ENCODE measurements at regions not wholly inside any gene's neighbourhood (a gene's known extent, or its start where the extent isn't known, plus 50 kb on each side); places are given as distances from the start of the nearest gene placed in this dataset.

GRCh38 chr13:111403266-111403665, 82.8 kb downstream of the TEX29 start:
- no peaks in the 10 kb centered on the region for H4K20me1 ChIP-seq (ENCODE audit: insufficient read depth, low read length)
- no peak overlapping the region for H3K4me3 ChIP-seq (ENCODE audit: insufficient read depth, low read depth, low read length)
- H3K27me3 ChIP-seq (ENCODE audit: insufficient read depth, low read length), result peaks cover 2% of the 10 kb centered on the region
- no peak overlapping the region for H3K9ac ChIP-seq (ENCODE audit: low read length)
- H2AFZ ChIP-seq (ENCODE audit: low read depth, low read length), result no peak overlapping the region
- no peak for FAIRE-seq
- no peak overlapping the region for H3K27ac ChIP-seq (ENCODE audit: low read depth, low read length)
- no peaks in the 10 kb centered on the region for H3K4me1 Mint-ChIP-seq (ENCODE audit: low read depth, unreplicated experiment)
- no peaks in the 10 kb centered on the region for H3K9me3 ChIP-seq (ENCODE audit: insufficient read depth, low read depth, low read length)
- no peaks in the 10 kb centered on the region for H3K79me2 ChIP-seq (ENCODE audit: insufficient read depth, low read length)
- no peaks in the 10 kb centered on the region for H3K36me3 Mint-ChIP-seq (ENCODE audit: low read depth, unreplicated experiment)
- H3K4me2 ChIP-seq (ENCODE audit: low read length), result no peak overlapping the region
- no peak for TF ChIP-seq EZH2 (IDR thresholded peaks at IDR 0.05; ENCODE audit: insufficient read depth, low read length)
- no peak for TF ChIP-seq CTCF (IDR thresholded peaks at IDR 0.05; ENCODE audit: insufficient read depth, low read depth, low read length)
- H3K27me3 Mint-ChIP-seq (ENCODE audit: low read depth, unreplicated experiment), result peaks cover 56% of the 10 kb centered on the region
- H3K4me3 Mint-ChIP-seq (ENCODE audit: unreplicated experiment), result no peak overlapping the region
- H3K9me3 Mint-ChIP-seq (ENCODE audit: unreplicated experiment), result peaks cover 1% of the 10 kb centered on the region
- no peak overlapping the region for H3K27ac Mint-ChIP-seq (ENCODE audit: unreplicated experiment)
- no peaks in the 10 kb centered on the region for H3K36me3 ChIP-seq (ENCODE audit: insufficient read depth, low read length)
- DNase-seq (ENCODE audit: low read depth), result no peak
- no peaks in the 10 kb centered on the region for H3K4me1 ChIP-seq (ENCODE audit: insufficient read depth, low read length)

GRCh38 chr13:111404746-111405145, 84.3 kb downstream of the TEX29 start:
- peaks cover 7% of the 10 kb centered on the region for H3K27me3 ChIP-seq (ENCODE audit: insufficient read depth, low read length)
- TF ChIP-seq CTCF (IDR thresholded peaks at IDR 0.05; ENCODE audit: insufficient read depth, low read depth, low read length) (no peak), EZH2 (IDR thresholded peaks at IDR 0.05; ENCODE audit: insufficient read depth, low read length) (no peak)
- no peak overlapping the region for H2AFZ ChIP-seq (ENCODE audit: low read depth, low read length)
- no peaks in the 10 kb centered on the region for H3K9me3 ChIP-seq (ENCODE audit: insufficient read depth, low read depth, low read length)
- Mint-ChIP-seq H3K27me3 (ENCODE audit: low read depth, unreplicated experiment) (peaks cover 56% of the 10 kb centered on the region), H3K9me3 (ENCODE audit: unreplicated experiment) (no peaks in the 10 kb centered on the region), H3K4me1 (ENCODE audit: low read depth, unreplicated experiment) (no peaks in the 10 kb centered on the region), H3K27ac (ENCODE audit: unreplicated experiment) (no peak overlapping the region), H3K4me3 (ENCODE audit: unreplicated experiment) (no peak overlapping the region), H3K36me3 (ENCODE audit: low read depth, unreplicated experiment) (no peaks in the 10 kb centered on the region)
- H3K79me2 ChIP-seq (ENCODE audit: insufficient read depth, low read length), result no peaks in the 10 kb centered on the region
- H3K36me3 ChIP-seq (ENCODE audit: insufficient read depth, low read length), result no peaks in the 10 kb centered on the region
- H3K9ac ChIP-seq (ENCODE audit: low read length), result no peak overlapping the region
- H3K4me2 ChIP-seq (ENCODE audit: low read length), result no peak overlapping the region
- H3K4me3 ChIP-seq (ENCODE audit: insufficient read depth, low read depth, low read length), result no peak overlapping the region
- H4K20me1 ChIP-seq (ENCODE audit: insufficient read depth, low read length), result no peaks in the 10 kb centered on the region
- no peak overlapping the region for H3K27ac ChIP-seq (ENCODE audit: low read depth, low read length)
- no peak for FAIRE-seq
- no peaks in the 10 kb centered on the region for H3K4me1 ChIP-seq (ENCODE audit: insufficient read depth, low read length)
- no peak for DNase-seq (ENCODE audit: low read depth)

- FAIRE-seq (no peak), DNase-seq (ENCODE audit: low read depth) (no peak)
- no peak overlapping the region for H3K9ac ChIP-seq (ENCODE audit: low read length)
- Mint-ChIP-seq H3K9me3 (ENCODE audit: unreplicated experiment) (no peaks in the 10 kb centered on the region), H3K4me1 (ENCODE audit: low read depth, unreplicated experiment) (no peaks in the 10 kb centered on the region), H3K27ac (ENCODE audit: unreplicated experiment) (no peak overlapping the region), H3K4me3 (ENCODE audit: unreplicated experiment) (no peak overlapping the region), H3K27me3 (ENCODE audit: low read depth, unreplicated experiment) (peaks cover 49% of the 10 kb centered on the region), H3K36me3 (ENCODE audit: low read depth, unreplicated experiment) (no peaks in the 10 kb centered on the region)
- H4K20me1 ChIP-seq (ENCODE audit: insufficient read depth, low read length), result no peaks in the 10 kb centered on the region
- no peaks in the 10 kb centered on the region for H3K36me3 ChIP-seq (ENCODE audit: insufficient read depth, low read length)
- no peak for TF ChIP-seq CTCF (IDR thresholded peaks at IDR 0.05; ENCODE audit: insufficient read depth, low read depth, low read length)
- TF ChIP-seq EZH2 (IDR thresholded peaks at IDR 0.05; ENCODE audit: insufficient read depth, low read length), result no peak
- no peak overlapping the region for H3K27ac ChIP-seq (ENCODE audit: low read depth, low read length)
- H3K79me2 ChIP-seq (ENCODE audit: insufficient read depth, low read length), result no peaks in the 10 kb centered on the region
- no peak overlapping the region for H3K4me2 ChIP-seq (ENCODE audit: low read length)
- H3K4me1 ChIP-seq (ENCODE audit: insufficient read depth, low read length), result no peaks in the 10 kb centered on the region
- H2AFZ ChIP-seq (ENCODE audit: low read depth, low read length), result no peak overlapping the region
- H3K4me3 ChIP-seq (ENCODE audit: insufficient read depth, low read depth, low read length), result no peak overlapping the region
- peaks cover 16% of the 10 kb centered on the region for H3K27me3 ChIP-seq (ENCODE audit: insufficient read depth, low read length)
- H3K9me3 ChIP-seq (ENCODE audit: insufficient read depth, low read depth, low read length), result no peaks in the 10 kb centered on the region
Observed at GRCh38 chr13:111406636-111407035, 86.2 kb downstream of the TEX29 start.
